T47D (cell line): ENCODE measurements at regions not wholly inside any gene's neighbourhood (a gene's known extent, or its start where the extent isn't known, plus 50 kb on each side); places are given as distances from the start of the nearest gene placed in this dataset.

Experiments
- DNase-seq, 2 experiments: peaks; one replicate each; pipeline versions ENCODE4 v3.0.0 to v3.0.0-alpha.2; 2011 to 2012; ENCODE audit warnings: low read depth in 1 of 2, low spot score in 1 of 2
- JUND ChIP-seq: IDR thresholded peaks from 2 replicates; pipeline ENCODE4 v1.6.1; 2012; ENCODE audit warnings: low read depth
- in situ Hi-C: cut with HindIII; loops from 2 replicates; pipeline ENCODE4 v1.10.0; 2016; ENCODE audit warnings: low sequenced_read_pairs, low pct_unique_long_range_greater_than_20kb

GRCh38 chr5:100479079-100479688 lies 56.0 kb upstream of the FAM174A start:
- in situ Hi-C loops, result no loop called here
- no peak for TF ChIP-seq JUND
- DNase-seq, result peak; percentile 26 to 84

- in situ Hi-C loops, result no loop called here
- no peak for DNase-seq
- no peak for TF ChIP-seq JUND
Observed at GRCh38 chr5:100472091-100472490, 63.1 kb upstream of the FAM174A start.

DNA sequence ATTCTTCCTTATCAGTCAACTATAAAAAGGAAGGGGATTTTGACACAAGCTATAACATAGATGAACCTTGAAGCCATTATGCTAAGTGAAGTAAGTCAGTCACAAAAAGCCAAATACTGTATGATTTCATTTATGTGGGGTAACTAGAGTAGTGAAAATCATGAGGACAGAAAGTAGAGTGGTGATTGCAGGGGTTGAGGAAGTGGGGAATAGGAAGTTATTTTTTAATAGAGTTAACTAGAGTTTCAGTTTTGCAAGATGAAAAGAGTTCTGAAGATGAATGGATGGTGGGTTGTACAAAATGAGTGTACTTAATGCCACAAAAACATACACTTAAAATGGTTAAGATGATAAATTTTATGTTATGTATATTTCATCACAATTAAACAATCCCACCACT lies 65.4 kb upstream of the FAM174A start:
- no peak for TF ChIP-seq JUND
- in situ Hi-C loops, result no loop called here

GRCh38 chr5:100464418-100464817 lies 70.8 kb upstream of the FAM174A start:
- in situ Hi-C loops, result no loop called here
- no peak for DNase-seq

More for the DNA sequence above, 65.4 kb upstream of the FAM174A start:
- DNase-seq, result no peak

DNA sequence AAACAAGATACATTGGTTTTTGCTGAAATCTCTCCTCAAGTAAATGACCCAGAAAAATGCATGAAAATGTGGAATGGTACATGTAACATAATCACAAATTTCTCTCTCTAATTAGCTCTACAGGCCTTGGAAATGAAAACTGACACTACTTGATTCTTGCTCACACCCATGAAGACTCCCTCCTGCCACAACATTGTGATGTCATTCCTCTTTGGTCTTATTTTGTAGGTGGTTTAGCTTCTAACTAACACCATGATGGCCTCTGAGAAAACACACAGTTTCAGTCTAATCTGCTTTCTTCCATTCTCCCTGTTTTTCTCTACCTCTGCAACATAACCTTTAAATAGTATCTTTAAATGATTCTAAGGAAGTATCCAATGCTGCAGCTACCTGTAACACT lies 78.6 kb upstream of the FAM174A start:
- no peak for DNase-seq
- in situ Hi-C loops, result no loop called here
- no peak for TF ChIP-seq JUND

More at GRCh38 chr5:100464418-100464817, 70.8 kb upstream of the FAM174A start:
- TF ChIP-seq JUND, result no peak

DNA sequence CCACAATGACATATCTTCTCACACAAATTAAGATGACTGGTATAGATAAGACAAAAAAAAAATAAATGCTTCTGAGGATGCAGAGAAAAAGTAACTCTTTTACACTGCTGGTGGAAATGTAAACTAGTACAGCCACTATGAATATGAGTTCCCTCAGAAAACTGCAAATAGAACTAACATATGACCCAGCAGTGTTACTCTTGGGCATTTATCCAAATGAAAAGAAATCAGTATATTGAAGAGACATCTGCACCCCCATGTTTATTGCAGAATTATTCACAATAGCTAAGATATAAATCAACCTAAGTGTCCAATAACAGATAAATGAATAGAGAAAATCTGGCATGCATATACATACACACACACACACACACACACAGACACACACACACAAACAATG lies 83.0 kb upstream of the FAM174A start:
- no peak for TF ChIP-seq JUND
- in situ Hi-C loops, result no loop called here
- DNase-seq, result no peak

- in situ Hi-C loops, result no loop called here
- no peak for DNase-seq
Observed at GRCh38 chr5:100448111-100448528, 87.1 kb upstream of the FAM174A start.

GRCh38 chr5:100446879-100447430 lies 88.2 kb upstream of the FAM174A start:
- TF ChIP-seq JUND, result no peak
- in situ Hi-C loops, result no loop called here
- DNase-seq, result no peak

More at GRCh38 chr5:100448111-100448528, 87.1 kb upstream of the FAM174A start:
- TF ChIP-seq JUND, result no peak

DNA sequence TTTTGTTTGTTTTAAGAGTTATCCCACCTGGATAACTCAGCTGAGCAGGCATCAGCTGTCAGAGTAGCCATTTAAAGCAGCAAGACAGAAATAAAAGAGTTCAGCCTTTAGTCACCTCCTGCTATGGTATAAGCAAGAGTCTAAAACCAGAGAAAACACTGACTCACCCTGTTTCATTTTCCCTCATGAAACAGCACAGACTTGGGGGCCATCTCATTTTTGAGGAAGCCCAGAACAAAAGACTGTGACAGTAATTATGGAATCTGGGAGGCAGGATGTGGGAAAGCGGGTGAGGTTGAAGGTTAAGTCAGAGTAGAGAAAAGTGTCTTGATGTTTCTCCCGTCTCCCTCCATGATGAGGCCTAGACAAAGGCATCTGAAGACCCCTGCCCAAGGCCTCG lies 90.2 kb upstream of the FAM174A start:
- no peak for DNase-seq
- TF ChIP-seq JUND, result no peak
- in situ Hi-C loops, result no loop called here

- no peak for TF ChIP-seq JUND
- DNase-seq, result no peak
- in situ Hi-C loops, result no loop called here
Observed at GRCh38 chr5:100434815-100435214, 100.4 kb upstream of the FAM174A start.

- in situ Hi-C loops, result no loop called here
- DNase-seq, result no peak
- TF ChIP-seq JUND, result no peak
Observed at GRCh38 chr5:100432741-100433140, 102.4 kb upstream of the FAM174A start.

DNA sequence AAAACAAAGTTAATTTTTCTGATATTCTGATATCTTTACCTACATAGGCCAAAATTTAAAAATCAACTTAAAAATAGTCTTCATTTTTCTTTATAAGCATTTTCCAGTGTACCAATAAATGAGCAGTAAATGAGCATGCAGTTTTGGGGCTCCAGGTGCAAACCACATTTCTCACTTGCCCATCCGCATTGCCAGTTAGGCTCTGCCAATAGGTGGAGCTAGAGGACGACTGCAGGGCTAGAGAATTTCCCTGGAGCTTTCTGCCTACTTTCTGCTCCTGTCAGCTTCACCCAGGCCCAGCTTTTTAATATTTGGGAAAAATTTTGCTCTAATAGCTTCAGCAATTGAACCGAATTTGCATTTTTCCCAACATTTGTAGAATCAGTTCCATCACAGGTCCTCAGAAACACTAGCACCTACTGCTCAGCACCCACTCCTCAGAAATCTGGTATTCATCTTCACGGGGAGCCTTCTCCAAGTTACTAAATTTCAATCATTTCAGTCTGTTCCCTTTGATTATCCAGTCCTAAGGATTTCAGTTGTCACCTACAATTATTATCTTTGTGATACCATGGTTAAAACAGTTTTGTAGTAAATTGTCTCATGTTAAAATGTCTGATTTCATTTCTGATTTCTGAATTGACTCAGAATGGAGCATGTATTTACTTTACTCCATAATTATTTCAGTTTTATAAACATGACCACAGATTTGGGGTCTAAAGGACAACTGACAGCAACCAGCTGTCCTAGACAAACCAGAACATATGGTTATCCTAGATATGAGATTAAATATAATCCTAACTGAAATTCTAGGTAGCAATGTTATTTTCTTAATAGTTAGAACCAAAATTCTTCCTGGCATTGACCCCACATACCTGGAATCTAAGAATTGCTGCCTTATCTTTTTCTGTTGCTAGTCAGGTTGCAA lies 104.6 kb upstream of the FAM174A start:
- DNase-seq, result peak; percentile 22 to 67
- no peak for TF ChIP-seq JUND

GRCh38 chr5:100424787-100425186 lies 110.4 kb upstream of the FAM174A start:
- in situ Hi-C loops, result no loop called here

More for the DNA sequence above, 104.6 kb upstream of the FAM174A start:
- in situ Hi-C loops, result no loop called here

More at GRCh38 chr5:100424787-100425186, 110.4 kb upstream of the FAM174A start:
- no peak for TF ChIP-seq JUND
- peak in 1 of 2 experiments; percentile 20 for DNase-seq
